ENCODE measurements at regions not wholly inside any gene's neighbourhood (a gene's known extent, or its start where the extent isn't known, plus 50 kb on each side); places are given as distances from the start of the nearest gene placed in this dataset.

DNA sequence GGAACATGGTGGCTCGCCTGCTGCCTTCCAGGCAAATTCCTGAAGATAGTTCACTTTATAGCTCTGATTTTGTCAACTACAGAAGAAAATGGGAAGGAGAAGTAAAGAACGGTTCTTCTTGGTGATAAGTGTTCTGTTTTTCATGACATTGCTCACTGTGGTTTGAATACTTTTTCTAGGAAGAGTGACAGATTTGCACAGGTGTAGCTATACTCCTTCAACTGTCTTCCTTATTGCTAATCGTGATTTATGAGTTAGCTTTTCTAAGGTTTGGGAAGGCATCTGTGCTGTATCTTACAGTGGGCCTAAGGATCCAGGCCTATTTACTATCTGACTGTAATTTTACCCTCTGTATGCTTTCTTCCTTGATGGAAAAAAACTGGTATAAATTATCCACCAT lies 405.6 kb downstream of the NDFIP2 start:
- Histone ChIP-seq H3K56ac (ENCODE audit: insufficient read length, low read depth, low read length) (no peak overlapping the region), H3K27ac (ENCODE audit: insufficient read length, low read depth, low read length) (no peak overlapping the region), H3K18ac (ENCODE audit: insufficient read length, low read depth, low read length) (no peak overlapping the region), H4K91ac (ENCODE audit: insufficient read length, low read depth, low read length) (no peak overlapping the region), H3K9me3 (ENCODE audit: control insufficient read depth, low read depth, low read length) (no peaks in the 10 kb centered on the region), H3K23me2 (ENCODE audit: insufficient read length, low read depth, low read length, poor library complexity, severe bottlenecking) (no peaks in the 10 kb centered on the region), H3K4me2 (ENCODE audit: insufficient read depth, insufficient read length, low read length) (no peak overlapping the region), H2BK5ac (ENCODE audit: insufficient read length, low read length) (no peak overlapping the region), H3K9ac (ENCODE audit: extremely low read depth, insufficient read length, low read length) (no peak overlapping the region), H3K4ac (ENCODE audit: low read depth, low read length) (no peak overlapping the region), H2BK12ac (ENCODE audit: insufficient read length, low read depth, low read length) (no peak overlapping the region), H3K4me1 (ENCODE audit: insufficient read depth, low read length) (no peaks in the 10 kb centered on the region), H2AFZ (ENCODE audit: low read length) (no peak overlapping the region), H3K79me2 (ENCODE audit: insufficient read depth, low read length) (no peaks in the 10 kb centered on the region), H4K20me1 (ENCODE audit: control insufficient read depth, insufficient read depth, insufficient read length) (no peaks in the 10 kb centered on the region), H3K23ac (ENCODE audit: insufficient read length, low read depth, low read length) (no peak overlapping the region), H2AK5ac (ENCODE audit: insufficient read length, low read length) (no peak overlapping the region), H2BK20ac (ENCODE audit: low read depth, low read length, poor library complexity, severe bottlenecking) (no peak overlapping the region), H3K79me1 (ENCODE audit: insufficient read depth, low read depth, low read length, poor library complexity, severe bottlenecking) (no peaks in the 10 kb centered on the region), H2BK120ac (ENCODE audit: low read depth, low read length, poor library complexity, severe bottlenecking) (no peak overlapping the region), H4K5ac (ENCODE audit: insufficient read length, low read depth, low read length) (no peak overlapping the region), H3T11ph (ENCODE audit: low read length) (no peak overlapping the region), H3K14ac (ENCODE audit: insufficient read depth, low read length) (no peak overlapping the region), H4K8ac (replicated peaks; ENCODE audit: insufficient read length, low read depth, low read length) (no peak overlapping the region), H3K27me3 (ENCODE audit: insufficient read depth, low read length) (no peaks in the 10 kb centered on the region), H2BK15ac (ENCODE audit: low read depth, low read length) (no peak overlapping the region)
- 0 out of 2 replicates have a peak, but pooled peaks cover 1% of the 10 kb centered on the region for H3K27me3 Mint-ChIP-seq (ENCODE audit: low read depth)
- H3K9me3 Mint-ChIP-seq = peaks cover 0 to 7% of the 10 kb centered on the region in 2 experiments; a peak in 3 of 5 replicates
- no peak for DNase-seq
- TF ChIP-seq, protein P1, sequence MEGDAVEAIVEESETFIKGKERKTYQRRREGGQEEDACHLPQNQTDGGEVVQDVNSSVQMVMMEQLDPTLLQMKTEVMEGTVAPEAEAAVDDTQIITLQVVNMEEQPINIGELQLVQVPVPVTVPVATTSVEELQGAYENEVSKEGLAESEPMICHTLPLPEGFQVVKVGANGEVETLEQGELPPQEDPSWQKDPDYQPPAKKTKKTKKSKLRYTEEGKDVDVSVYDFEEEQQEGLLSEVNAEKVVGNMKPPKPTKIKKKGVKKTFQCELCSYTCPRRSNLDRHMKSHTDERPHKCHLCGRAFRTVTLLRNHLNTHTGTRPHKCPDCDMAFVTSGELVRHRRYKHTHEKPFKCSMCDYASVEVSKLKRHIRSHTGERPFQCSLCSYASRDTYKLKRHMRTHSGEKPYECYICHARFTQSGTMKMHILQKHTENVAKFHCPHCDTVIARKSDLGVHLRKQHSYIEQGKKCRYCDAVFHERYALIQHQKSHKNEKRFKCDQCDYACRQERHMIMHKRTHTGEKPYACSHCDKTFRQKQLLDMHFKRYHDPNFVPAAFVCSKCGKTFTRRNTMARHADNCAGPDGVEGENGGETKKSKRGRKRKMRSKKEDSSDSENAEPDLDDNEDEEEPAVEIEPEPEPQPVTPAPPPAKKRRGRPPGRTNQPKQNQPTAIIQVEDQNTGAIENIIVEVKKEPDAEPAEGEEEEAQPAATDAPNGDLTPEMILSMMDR (conservative IDR thresholded peaks at IDR 0.05) = no peak
- peaks cover 22 to 23% of the 10 kb centered on the region in 2 experiments for H3K4me1 Mint-ChIP-seq
- no peak overlapping the region for H3K4me3 Mint-ChIP-seq
- peaks cover 0 to 4% (median 3%) of the 10 kb centered on the region in 3 experiments; a peak in 3 of 7 replicates for H3K36me3 Mint-ChIP-seq (ENCODE audit: insufficient read depth in 1 of 3, low read depth in 3 of 3)
- WGBS (ENCODE audit: extremely low coverage, insufficient read length, low lambda C conversion rate) = no CpG with 5 or more reads among the region's 3 CpGs
- no peak overlapping the region for H3K27ac Mint-ChIP-seq
